Bronchial epithelial cell (primary cell): ENCODE measurements at regions not wholly inside any gene's neighbourhood (a gene's known extent, or its start where the extent isn't known, plus 50 kb on each side); places are given as distances from the start of the nearest gene placed in this dataset.

Experiments used
- DNase-seq: peaks from one replicate; pipeline ENCODE4 v3.0.0-alpha.2; 2010; ENCODE audit warnings: low read depth
- FAIRE-seq: peaks from 2 replicates; lab custom pipeline; 2011; peaks lifted over from hg19 to GRCh38; lab: Jason Lieb, UNC
- H3K27me3 ChIP-seq: 2 replicates; pipeline ENCODE4 v1.5.1; 2011; ENCODE audit warnings: low read length; ENCODE audit not compliant: control insufficient read depth, insufficient read depth
- H3K36me3 ChIP-seq: 2 replicates; pipeline ENCODE4 v1.5.1; 2011; ENCODE audit warnings: low read length; ENCODE audit not compliant: control insufficient read depth, insufficient read depth
- H3K4me3 ChIP-seq: 2 replicates; pipeline ENCODE4 v1.5.1; 2011; ENCODE audit warnings: mild to moderate bottlenecking, low read depth, low read length, control low read depth
- CTCF ChIP-seq: IDR thresholded peaks from 2 replicates; pipeline ENCODE4 v1.5.1; 2011; ENCODE audit warnings: mild to moderate bottlenecking, moderate library complexity, low read length, control low read depth, inconsistent platforms; ENCODE audit not compliant: insufficient read depth, severe bottlenecking

GRCh38 chr5:90338712-90339372, 70.7 kb downstream of the CETN3 start:
- no peak overlapping the region for H3K4me3 ChIP-seq
- TF ChIP-seq CTCF, result no peak
- DNase-seq (no peak), FAIRE-seq (no peak)
- no peaks in the 10 kb centered on the region for H3K27me3 ChIP-seq
- H3K36me3 ChIP-seq, result no peaks in the 10 kb centered on the region

- Histone ChIP-seq H3K27me3 (no peaks in the 10 kb centered on the region), H3K4me3 (no peak overlapping the region), H3K36me3 (no peaks in the 10 kb centered on the region)
- no peak for DNase-seq
- no peak for FAIRE-seq
- TF ChIP-seq CTCF, result no peak
These were observed 72.0 kb downstream of the CETN3 start for GRCh38 chr5:90337449-90338052.

- FAIRE-seq (no peak), DNase-seq (no peak)
- Histone ChIP-seq H3K36me3 (no peaks in the 10 kb centered on the region), H3K4me3 (no peak overlapping the region), H3K27me3 (no peaks in the 10 kb centered on the region)
- no peak for TF ChIP-seq CTCF
These were observed 72.8 kb downstream of the CETN3 start for GRCh38 chr5:90336752-90337151.

- no peaks in the 10 kb centered on the region for H3K36me3 ChIP-seq
- H3K27me3 ChIP-seq, result no peaks in the 10 kb centered on the region
- H3K4me3 ChIP-seq, result no peak overlapping the region
- DNase-seq, result no peak
- no peak for TF ChIP-seq CTCF
- no peak for FAIRE-seq
These were observed 74.8 kb downstream of the CETN3 start for GRCh38 chr5:90334741-90335140.

GRCh38 chr5:90329911-90330310, 79.6 kb downstream of the CETN3 start:
- FAIRE-seq (no peak), DNase-seq (no peak)
- no peak for TF ChIP-seq CTCF
- no peak overlapping the region for H3K4me3 ChIP-seq
- H3K36me3 ChIP-seq, result no peaks in the 10 kb centered on the region
- H3K27me3 ChIP-seq, result no peaks in the 10 kb centered on the region
